ENCODE measurements at regions not wholly inside any gene's neighbourhood (a gene's known extent, or its start where the extent isn't known, plus 50 kb on each side); places are given as distances from the start of the nearest gene placed in this dataset.
A peak's percentile ranks its signal among the peaks of the same experiment; 100 is the strongest.

DNA sequence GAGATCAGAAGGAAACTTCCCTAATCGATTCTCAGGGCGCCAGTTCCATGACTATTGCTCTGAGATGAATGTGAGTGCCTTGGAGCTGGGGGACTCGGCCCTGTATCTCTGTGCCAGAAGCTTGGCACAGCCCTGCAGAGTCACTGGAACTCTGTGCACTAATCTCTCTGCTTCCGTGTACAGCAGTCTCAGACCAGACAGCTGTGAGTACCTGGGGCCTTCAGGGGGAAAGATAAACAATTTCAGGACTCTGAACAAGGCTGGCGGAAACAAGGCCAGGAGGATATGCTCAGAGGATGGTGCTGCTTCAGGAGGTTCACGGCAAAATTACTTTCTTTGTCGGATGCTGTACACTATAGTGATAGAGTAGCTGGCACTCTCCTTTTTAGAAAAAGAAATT is 131.7 kb upstream of the PRSS58 start:
- DNase-seq: no peak

DNA sequence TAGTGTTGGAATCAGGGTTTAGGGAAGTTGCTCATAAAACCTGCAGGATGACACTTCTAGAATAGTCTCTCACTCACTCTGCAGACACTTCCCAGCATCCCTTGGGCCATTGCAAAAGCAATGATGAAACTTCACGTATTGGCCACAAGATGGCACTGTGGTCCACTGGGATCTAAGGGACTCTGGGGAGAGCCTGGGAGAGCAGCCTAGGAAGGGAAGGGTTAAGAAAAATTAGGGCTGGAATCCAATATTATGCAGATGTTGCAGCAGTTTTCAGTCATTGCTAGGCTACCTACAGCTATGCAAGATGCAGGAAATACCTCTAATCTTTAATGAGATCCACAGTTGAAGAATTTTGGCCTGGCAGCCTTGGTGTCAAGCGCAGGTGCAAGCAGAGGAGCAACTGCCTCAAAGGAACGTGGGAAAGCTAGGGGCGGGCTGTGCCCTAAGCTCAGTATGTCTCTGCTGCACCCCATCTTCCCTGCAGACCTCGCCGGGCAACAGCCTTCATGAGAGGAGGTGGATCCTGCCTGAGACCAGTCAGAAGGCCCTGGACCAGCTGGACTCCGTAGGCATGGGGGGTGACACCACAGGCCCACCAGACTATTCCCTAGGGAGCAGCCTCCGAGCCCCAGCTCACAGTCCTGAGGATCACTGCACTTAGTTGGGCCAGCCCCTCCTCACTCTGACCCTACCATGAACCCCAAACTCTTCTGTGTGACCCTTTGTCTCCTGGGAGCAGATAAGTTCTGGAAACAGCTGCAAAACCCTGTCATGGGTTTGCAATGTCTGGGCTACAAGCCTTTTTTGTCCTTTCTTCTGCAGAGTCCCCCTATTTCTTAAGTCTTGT is 127.9 kb upstream of the PRSS58 start:
- DNase-seq: no peak

DNA sequence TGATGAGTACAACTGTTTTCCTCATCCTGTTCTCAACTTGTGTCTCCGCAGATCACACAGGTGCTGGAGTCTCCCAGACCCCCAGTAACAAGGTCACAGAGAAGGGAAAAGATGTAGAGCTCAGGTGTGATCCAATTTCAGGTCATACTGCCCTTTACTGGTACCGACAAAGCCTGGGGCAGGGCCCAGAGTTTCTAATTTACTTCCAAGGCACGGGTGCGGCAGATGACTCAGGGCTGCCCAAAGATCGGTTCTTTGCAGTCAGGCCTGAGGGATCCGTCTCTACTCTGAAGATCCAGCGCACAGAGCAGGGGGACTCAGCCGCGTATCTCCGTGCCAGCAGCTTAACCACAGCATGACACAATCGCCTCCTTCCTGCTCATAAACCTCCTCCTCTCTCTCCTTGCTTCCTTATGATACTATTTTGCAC is 126.7 kb upstream of the PRSS58 start:
- peak; percentile 40 for DNase-seq

DNA sequence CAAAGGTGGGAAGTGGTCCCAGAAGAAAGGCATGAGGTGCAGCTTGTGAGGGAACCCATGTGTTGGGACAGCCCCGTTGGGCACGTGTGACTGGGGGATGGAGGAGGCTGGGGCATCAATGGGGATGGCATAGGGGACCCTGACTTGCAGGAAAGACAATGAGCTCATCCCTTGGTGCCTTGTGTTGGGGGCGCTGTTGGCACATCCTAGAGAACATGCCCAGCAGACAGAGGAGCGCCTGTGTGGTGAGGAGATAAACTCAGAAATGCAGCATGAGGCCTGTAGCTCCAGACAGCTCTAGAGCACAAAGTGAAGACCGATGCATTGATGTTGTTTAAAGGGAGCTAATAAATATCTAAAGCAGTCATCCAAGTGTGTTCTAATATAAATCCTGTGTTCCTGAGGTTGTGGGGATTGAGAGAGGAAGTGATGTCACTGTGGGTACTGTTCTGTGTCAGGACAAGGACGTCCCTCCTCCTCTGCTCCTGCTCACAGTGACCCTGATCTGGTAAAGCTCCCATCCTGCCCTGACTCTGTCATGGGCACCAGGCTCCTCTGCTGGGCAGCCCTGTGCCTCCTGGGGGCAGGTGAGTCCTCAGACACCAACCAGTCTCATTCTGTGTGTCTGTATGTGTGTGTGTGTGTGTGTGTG is 126.1 kb upstream of the PRSS58 start:
- DNase-seq: no peak

DNA sequence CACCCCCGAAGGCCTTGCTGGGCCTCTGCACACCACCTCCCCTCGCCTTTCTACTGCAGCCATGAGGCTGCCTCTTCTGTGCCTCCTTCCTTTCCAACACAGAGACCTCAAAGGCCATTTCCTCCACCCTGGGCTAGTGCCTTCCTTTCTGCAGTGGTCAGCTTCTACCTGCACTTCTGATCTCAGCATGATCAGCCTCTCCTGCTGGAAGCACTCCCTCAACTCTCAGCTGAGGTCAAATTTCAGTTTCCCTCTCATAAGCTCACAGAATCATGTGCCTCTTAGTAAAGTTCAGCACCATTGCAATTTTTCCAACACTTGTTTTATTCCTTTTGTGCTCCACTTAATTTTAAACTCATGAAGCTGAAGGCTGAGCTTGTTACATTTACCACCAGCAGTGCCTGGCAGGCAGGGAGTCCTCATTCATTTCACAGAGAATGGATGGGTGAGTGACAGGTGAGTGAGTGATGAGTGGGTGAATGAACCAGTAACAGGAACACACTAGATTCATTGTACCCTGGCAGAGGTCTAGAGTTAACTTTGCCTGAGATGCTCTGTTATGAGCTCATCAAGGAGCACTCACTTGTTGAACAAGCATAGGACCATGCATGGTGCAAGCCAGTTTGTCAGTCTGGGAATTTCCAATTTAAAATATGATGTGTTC is 124.0 kb upstream of the PRSS58 start:
- no peak for DNase-seq

DNA sequence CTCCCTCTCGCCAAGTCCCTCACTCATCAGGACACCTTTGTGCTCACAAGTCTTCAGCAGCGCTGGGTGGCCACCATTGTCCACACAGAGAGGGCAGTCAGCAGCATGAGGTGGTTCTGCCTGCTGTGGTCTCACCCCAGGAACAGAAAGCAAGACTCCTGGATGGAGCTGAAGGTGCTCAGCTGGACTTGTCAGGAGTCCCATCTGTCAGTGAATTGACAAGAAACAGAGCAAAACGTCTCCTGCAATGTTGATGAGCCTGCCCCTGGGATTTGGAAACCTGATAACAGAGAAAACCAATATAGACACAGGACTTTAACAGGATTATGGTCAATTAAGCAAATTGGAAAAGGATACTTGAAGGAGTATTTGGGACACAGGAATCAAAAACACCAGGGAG is 122.2 kb upstream of the PRSS58 start:
- no peak for DNase-seq

DNA sequence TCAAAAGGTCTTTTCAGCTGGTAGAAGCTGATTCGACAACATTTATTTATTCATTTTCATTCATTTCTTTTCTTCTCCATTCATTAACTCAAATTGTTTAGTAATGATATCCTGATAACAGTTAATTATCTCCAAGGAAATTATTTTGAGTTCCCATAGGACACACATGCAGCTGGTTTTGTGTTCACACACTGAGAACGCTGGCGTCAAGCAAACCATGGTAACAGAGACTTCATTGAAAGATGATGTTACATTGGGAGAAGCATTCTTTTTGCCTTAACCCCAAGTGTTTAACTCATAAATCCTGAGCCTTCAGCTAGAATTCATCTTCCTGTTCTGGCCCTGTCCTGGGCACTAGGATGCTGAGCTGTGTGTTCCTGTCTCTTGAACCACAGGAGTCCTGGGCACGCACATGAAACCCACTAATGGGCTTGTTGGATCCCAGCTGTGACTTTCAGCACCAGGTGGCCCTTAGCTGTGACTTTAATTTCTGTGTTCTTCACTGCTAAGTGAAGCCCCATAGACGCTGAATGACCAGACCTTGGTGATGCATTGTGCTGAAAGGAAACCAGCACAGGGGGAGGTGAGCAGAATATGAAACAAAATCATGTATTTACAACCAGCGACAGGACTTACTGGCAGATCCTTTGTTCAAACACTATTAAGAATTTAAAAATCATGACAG is 121.5 kb upstream of the PRSS58 start:
- no peak for DNase-seq

DNA sequence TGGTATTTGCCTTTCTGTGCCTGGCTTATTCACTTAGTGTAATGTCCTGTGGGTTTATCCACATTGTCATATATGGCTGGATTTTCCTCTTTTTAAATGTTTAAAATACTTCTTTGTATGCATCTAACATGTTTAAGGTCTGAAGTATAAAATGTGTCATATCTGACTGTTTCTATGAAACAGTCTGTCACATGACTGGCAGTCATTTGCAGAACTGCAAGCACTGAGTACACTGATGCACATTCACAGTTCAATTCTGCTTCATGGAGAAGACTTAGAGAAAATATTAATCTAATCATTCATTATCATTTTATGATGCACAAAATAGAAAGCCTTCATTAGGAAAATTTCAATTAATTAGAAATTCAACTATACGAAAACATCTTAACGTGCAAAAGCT is 119.7 kb upstream of the PRSS58 start:
- no peak for DNase-seq

DNA sequence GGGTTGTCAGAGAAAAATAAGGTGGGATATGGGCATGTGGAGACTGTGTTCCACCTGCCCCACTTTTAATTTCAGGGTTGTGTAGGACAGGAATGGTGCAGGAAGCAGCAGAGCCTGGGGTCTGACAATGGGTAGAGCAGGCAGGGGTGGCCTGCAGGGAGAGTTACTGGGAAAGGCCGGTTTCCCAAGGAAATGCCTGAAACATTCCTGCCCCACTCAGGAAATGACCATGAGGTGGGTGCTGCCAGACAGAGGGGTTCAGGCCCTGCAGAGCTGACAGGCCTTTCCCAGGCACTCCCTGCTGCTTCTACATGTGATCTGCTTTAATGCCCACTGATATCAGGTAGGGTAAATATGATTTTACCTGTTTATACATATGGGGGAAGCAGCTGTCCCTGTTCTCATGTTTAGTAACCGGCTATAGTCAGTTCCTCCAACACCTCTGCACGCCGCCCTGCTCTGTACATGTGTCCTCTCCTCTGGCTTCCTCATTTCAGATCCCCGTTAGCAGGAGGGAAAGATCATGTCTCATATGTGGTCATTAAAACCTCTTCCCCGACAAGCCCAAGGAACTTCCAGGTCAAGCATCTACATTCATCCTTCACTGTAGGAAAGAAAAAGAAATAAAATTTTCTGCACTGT is 118.6 kb upstream of the PRSS58 start:
- DNase-seq: no peak

DNA sequence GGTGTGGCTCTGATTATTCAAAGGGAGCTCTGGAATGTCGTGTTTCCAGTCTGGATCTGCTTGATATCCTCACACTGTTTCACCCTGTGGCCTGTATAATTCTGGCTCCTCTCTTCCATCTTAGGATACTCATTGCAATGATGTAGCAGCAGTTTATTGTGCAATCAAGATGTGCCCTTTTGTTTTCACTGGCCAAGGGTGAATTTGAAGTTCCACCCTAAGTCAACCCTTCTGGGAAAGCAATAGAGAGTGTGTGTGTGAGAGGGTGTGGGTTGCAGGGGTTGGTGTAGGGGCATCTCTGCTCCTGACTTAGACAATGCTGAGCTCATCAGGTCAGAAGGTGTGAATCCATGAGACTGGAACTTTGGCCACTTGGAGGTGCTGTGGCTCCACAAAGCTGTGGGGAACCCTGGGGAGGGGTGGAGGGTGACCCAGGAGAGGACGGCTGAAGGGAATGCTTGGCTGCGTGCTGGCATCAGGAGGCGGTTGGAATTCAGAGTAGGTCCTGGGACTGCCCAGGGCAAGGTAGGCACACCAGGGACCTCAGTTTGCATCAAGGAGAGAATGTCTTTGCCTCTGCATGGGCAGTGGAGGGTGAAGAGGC is 118.0 kb upstream of the PRSS58 start:
- DNase-seq: no peak

DNA sequence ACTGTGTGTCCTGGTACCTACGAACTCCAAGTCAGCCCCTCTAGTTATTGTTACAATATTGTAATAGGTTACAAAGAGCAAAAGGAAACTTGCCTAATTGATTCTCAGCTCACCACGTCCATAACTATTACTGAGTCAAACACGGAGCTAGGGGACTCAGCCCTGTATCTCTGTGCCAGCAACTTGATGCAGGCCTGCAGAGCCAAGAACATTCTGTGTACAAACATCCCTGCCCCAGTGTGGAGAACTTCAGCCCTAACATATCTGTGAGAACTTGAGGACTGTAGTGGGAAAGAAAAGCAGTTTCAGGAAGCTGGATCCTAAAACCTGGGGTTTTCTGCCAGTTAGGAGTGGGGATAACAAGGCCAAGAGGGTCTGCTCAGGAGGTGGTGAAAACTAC is 114.9 kb upstream of the PRSS58 start:
- DNase-seq: no peak

DNA sequence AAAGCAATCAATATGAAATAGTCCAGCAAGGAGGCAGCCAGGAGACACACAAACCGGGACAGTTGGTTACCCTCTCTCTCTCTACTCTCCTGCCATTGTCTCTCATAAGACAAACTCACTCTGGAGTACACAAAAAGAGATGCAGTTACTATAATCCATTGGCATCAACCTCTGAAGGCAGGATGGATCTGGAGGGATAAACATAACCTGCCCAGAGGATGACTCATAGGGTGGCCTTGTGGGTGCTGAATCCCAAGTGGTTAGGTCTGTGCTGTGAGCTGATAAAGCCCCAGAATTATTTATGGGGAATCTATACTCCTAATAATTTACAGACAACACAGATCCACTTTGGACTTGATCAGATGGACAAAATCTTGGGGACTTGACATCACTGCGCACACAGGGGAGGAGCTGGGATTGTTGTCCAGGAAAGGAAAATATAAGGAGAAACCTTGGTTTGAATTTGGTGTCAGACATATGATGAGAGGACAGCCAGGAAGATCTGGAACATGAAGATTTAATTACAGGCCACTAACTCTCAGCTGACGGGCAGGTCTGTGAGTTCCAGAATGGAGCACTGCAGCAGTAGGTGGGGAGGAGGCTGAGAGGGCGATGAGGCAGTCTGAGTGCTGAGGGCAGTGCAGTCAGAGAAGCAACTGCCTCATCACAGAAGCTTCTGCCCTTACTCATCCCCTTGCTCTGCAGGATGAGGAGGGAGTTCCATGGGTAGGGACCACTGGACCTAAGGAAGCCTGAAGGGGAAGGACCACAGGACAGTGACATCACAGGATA is 113.9 kb upstream of the PRSS58 start:
- no peak for DNase-seq

DNA sequence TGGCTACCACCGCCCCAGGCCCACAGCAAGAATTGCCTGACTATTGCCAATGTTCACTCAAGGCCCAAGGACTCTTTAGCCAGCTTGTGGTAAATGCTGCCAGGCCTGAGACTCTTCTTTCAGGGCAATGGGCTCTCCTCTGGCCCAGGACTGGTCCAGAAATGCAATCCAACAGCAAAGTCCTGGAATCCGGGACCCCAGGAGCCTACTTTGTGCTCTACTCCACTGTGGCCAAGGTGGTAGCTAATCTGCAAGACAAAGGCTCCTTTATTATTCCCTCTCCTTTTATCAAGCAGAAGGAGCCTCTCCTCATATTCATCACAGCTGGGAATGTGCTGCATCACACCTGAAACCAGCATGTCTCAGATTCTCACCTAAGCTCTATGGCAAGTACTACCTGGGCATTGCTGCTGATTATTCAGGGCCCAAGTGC is 107.6 kb upstream of the PRSS58 start:
- no peak for DNase-seq

DNA sequence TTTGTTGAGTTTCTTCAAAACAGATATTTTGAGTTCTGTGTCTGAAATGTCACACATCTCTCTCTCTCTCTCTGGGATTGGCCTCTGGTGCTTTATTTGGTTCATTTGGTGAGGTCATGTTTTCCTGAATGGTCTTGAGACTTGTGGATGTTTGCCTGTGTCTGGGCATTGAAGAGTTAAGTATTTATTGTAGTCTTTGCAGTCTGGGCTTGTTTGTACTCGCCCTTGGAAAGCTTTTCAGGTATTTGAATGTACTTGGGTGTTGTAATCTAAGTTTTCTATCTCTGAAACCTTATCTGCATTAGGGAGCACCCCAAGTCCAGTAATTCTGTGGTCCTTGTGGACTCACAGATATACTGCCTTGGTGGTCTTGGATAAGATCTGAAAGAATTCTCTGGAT is 106.7 kb upstream of the PRSS58 start:
- no peak for DNase-seq

DNA sequence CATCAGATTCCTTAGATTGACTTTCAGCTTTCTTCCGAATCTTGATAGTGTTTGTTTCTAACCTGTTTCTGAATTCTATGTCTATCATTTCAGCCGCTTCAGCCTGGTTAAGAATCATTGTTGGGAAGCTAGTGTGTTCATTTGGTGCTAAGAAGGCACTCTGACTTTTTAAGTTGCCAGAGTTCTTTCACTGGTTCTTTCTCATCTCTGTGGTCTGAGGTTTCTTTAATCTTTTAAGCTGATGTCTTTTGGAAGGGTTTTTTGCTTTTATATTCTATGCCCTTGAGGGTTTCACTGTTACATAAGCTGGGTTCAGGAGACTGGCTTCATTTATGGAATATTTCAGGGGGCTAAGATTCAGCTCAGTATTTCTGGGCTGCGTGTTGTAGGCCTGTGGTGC is 104.5 kb upstream of the PRSS58 start:
- no peak for DNase-seq

DNA sequence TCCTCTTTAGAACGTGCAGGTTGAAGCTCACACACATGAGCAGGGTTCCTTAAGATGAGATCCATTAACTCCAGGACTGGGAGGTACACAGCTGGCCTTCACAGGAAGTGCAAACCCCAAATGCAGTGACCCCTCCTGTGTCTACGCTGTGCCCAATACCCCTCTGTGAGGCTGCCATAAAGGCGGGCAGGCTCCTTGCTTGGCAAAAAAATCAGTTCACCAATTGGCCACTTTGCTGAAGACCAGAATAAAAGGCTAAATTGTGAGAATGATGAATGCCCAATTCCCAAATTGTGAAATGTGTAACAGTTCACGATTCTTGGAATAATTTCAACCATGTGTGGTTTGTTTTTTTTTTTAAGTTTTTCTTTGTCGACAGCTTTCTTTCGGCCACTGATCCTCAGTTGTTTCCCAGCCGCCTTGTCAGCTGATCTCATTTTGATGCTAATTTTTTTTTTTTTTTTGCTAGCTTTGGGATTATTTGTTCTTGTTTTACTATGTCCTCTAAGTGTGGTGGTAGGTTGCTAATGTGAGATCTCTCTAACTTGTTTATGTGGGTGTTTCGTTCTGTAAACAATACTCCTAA is 101.9 kb upstream of the PRSS58 start:
- no peak for DNase-seq

DNA sequence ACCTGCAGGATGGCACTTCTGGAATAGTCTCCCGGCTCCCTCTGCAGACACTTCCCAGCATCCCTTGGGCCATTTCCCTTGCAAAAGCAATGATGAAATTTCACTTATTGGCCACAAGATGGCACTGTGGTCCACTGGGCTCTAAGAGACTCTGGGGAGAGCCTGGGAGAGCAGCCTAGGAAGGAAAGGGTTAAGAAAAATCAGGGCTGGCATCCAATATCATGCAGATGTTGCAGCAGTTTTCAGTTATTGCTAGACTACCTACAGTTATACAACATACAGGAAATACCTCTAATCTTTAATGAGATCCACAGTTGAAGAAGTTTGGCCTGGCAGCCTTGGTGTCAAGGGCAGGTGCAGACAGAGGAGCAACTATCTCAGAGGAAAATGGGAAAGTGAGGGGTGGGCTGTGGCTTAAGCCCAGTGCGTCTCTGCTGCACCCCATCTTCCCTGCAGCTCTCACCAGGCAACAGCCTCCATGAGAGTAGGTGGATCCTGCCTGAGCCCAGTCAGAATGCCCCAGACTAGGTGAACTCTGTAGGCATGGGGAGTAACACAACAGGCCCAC is 100.2 kb upstream of the PRSS58 start:
- no peak for DNase-seq

DNA sequence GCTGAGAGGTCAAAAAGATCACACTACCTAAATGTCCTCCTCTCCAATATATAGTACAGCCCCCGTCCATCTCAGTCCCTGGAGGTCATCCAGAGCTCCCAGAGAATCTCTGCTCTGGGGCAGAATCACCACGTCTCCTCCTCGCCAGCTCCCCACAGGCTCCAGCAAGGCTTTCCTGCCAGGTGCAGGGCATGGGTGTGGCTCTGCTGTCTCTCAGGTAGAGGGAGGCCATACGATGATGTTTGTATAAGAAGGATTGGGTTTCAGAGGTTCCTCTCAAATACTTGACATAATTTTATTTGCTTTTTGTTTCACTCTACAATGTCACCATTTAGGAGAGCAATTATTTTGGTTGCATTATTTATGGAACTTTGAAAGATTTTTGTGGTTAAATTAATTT is 98.3 kb upstream of the PRSS58 start:
- no peak for DNase-seq

DNA sequence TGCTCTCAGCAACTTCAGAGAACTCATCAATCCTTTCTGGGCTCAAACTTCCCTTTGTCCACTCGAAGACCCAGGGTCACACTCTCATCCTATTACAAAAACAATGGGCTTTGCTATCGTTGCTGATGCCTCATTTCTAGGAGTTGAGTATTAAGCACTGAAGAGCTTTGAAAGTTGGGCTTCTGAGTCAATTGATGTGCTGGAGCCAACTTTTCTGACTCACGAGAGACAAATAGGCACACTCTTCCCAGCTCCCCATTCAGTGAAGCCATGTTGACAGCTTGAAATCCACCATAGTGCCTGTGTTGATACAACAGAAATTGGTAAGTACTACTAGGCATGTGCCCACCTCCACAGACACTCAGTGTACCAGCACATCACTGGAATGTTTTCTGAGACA is 97.5 kb upstream of the PRSS58 start:
- DNase-seq: no peak

DNA sequence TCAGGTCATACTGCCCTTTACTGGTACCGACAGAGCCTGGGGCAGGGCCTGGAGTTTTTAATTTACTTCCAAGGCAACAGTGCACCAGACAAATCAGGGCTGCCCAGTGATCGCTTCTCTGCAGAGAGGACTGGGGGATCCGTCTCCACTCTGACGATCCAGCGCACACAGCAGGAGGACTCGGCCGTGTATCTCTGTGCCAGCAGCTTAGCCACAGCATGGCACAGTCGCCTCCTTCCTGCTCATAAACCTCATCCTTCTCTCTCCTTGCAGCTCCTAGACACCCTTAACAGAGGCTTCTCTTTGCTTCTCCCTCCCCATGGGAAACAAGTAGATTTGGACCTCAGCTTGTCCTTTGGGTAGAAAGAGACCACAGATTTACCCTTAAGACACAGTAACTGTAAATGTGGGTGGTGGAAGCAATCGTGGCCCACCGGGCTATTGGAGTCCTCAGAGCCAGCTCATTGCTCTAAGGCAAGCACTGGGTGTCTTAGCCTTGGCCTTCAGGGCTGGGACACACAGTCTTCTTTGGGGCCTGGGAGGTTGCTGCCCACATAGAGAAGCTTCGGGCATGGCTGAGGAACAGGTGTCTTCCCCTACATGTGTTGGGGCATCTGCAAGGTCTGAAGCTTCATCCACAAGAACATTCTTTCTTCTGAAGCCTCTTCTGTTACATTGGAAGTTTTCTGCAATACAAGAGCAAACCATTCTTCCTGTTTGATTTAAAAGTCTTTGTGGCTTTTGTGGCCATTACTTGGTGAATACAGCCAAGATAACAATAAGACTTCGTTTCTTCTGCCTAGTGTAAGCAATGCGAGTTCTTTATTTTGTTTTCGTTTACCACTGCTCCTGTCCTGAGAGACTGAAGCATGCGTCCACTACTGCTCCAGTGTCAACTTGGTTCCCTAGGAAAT is 95.5 kb upstream of the PRSS58 start:
- no peak for DNase-seq
